Adrenal gland (tissue), 5 donors: ENCODE measurements at regions not wholly inside any gene's neighbourhood (a gene's known extent, or its start where the extent isn't known, plus 50 kb on each side); places are given as distances from the start of the nearest gene placed in this dataset.

Experiments
- POLR2A ChIP-seq, 2 donors: fragments of 450-650 bp; IDR thresholded peaks; one replicate each; pipeline ENCODE4 v1.6.1; 2017; ENCODE audit warnings: antibody characterized with exemption in 2 of 2, mild to moderate bottlenecking in 2 of 2, moderate library complexity in 1 of 2
- TF ChIP-seq, protein P1 (sequence below), 6 experiments: fragments of 450-650 bp in 4 of 6; fragments of 200-600 bp in 2 of 6; sonication (generic) in 1 of 6; IDR thresholded peaks; 1 replicate in 5 of 6; 2 replicates in 1 of 6; pipeline versions ENCODE4 v1.5.1 to v1.8.0; 2016 to 2021; ENCODE audit warnings: antibody characterized with exemption in 6 of 6, mild to moderate bottlenecking in 2 of 6, moderate library complexity in 1 of 6
- donor health status: DM: no; HTN: no; CAD: no.

DNA sequence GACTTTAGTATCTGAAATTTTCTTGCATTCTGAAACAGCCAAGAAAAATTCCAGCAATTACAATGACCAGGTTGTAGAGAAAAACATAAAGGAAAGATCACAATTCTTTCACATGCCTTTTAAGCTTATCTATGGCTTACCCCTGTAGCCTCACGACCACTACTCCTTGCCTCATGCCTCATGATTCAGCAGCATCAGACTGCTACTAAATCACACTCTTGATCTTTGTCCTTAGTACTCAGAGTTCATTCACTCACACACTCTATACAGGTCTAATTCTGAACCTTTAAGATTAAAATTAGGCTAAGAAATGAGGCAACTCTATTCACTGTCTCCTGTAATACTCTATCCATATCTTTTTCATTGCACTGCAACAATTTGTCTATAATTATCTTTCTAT, 415.1 kb downstream of the MLLT3 start:
- no peak for TF ChIP-seq POLR2A (IDR thresholded peaks at IDR 0.05)
- TF ChIP-seq, protein P1, sequence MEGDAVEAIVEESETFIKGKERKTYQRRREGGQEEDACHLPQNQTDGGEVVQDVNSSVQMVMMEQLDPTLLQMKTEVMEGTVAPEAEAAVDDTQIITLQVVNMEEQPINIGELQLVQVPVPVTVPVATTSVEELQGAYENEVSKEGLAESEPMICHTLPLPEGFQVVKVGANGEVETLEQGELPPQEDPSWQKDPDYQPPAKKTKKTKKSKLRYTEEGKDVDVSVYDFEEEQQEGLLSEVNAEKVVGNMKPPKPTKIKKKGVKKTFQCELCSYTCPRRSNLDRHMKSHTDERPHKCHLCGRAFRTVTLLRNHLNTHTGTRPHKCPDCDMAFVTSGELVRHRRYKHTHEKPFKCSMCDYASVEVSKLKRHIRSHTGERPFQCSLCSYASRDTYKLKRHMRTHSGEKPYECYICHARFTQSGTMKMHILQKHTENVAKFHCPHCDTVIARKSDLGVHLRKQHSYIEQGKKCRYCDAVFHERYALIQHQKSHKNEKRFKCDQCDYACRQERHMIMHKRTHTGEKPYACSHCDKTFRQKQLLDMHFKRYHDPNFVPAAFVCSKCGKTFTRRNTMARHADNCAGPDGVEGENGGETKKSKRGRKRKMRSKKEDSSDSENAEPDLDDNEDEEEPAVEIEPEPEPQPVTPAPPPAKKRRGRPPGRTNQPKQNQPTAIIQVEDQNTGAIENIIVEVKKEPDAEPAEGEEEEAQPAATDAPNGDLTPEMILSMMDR (IDR thresholded peaks at IDR 0.05) = no peak
